NCI-H1105 treated with DMSO at 0.1 percent for 48 hours (cell line): ENCODE measurements at regions not wholly inside any gene's neighbourhood (a gene's known extent, or its start where the extent isn't known, plus 50 kb on each side); places are given as distances from the start of the nearest gene placed in this dataset.
"Not testable (repeated sequence)": the region's sequence is repeated elsewhere in the genome, so short reads cannot be mapped to it uniquely, and the experiment has no call there.

ENCODE experiments used
- DNase-seq: peaks from one replicate; lab custom pipeline; 2025; lab: John Stamatoyannopoulos, UW

DNA sequence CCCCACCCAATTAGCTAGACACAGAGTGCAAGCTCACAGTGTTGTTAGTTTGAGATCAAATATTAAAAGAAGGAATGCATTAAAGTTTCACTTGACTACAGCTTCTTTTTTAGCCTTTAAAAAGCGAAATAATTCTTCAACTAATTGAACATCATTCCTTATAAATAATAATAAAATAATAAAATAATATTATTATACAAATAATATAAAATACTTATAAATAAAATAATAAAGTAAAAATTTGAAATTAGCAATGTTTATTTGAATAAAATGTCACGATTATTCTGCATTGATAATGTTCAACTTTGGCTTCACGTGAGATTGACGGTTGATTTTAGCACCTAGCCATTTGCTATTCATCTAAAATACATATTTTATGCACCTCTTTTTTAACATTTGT is 819.3 kb downstream of the FRK start:
- no peak for DNase-seq

DNA sequence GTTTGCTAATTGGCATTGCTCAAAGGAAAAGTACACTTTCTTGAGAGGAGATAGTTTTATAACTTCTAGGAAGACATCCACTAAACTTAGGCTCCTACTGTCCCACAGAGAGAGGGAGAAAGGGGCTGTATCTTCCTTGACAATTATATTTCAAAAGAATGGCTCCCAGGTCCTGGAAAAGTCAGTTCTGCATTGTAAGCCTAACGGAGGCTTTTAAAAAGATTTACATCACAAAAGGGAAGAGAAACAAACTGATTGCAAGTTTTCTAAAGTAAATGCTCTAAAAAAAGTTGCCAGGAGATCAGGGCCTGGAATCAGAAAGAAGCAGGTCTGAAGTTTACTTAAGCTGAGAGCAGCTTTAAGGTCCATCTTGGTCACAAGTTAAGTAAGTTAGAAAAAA is 839.5 kb downstream of the FRK start:
- DNase-seq: no peak

DNA sequence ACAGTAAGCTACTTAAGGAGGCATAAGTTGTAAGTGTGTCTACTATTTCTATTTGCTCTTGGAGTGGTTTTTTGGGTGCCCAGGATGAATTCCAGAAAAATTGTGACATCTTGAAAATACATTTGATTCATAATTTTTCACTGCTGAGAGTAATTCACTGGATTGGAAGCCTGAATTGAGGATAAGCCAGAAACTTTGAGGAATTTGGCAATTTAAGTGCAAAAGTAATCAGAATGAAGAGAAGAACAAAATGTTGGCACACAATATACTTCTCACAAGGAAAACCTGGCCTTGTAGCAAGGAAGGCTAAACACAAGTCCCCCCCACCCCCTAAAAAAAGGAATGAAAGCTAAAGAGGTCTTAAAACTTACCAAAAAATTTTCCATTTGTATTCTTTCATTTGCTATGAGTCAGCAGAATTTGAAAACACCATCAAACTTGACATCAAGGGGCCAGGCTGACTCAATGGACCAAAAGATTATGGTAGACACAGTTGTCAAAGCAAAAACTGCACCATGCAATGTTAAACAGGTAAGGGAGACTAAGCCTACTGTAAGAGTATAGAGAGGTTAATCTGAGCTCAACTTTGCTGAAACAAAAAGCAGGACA is 840.0 kb downstream of the FRK start:
- DNase-seq: no peak

DNA sequence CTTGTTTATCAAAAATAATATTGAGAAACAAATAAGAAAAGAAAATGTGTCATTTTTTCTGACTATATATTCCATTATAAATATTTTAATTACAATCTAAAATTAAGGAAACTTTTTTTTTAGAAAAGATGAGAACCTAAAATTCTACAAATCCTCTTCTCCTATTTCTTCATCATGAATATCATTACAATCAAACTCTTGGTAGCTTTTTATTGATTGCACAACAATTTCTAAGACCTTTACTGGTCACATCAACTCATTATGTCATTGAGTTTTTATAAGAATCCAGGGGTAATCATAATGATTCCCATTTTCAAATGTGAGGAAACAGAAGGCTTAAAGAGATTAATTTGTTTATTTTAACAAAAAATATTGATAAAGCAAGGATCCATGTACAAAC is 841.0 kb downstream of the FRK start:
- DNase-seq: no peak

DNA sequence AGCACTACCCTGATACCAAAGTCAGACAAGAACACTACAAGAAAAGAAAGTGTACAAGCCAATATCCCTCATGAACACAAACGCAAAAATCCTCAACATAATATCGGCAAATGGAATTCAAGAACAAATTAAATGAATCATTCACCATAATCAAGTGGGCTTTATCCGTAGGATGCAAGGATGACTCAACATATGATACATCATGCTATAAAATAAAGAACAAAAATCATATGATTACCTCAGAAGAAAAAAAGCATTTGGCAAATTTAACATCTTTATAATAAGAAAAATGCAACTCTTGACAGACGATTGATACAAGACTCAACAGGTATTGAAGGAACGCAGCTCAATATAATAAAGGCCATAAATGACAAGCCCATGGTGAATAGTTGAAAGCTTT is 843.9 kb downstream of the FRK start:
- DNase-seq: no peak

DNA sequence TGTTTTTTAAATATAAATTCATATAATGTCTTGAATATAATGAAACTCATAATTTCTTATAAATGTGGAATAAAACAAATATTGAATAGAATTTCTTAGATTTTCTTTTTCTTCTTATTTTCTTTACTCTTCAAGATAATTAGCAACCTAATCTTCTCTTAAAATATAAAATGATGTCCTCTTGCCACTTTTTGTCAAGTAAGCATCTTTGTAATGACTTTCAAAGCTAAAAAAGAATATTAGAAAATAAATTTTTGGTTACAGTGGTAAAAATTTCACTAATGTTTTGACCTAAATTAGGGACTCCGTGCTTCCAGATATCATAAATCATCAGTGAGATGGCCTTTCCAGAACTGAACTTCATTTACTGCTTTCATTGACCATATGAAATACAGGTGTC is 846.4 kb downstream of the FRK start:
- no peak for DNase-seq

DNA sequence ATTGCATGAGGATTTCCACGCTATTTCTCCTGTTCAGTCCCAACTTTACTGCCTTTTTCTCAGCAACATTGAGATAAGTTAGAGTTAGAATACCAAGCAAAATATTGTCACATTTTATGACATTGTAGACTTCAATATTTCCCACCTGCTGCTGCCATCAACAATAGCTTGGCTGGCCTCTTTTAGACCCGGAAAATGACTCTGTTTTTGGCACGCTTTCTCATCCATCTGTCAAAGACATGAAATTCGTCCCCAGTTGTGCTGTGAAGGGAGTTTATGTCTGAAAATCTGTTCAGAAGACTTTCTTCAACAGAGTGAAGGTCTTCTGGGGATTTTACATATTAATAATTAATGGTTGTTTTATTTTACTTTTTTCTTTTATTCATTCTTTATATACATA is 857.3 kb downstream of the FRK start:
- no peak for DNase-seq

DNA sequence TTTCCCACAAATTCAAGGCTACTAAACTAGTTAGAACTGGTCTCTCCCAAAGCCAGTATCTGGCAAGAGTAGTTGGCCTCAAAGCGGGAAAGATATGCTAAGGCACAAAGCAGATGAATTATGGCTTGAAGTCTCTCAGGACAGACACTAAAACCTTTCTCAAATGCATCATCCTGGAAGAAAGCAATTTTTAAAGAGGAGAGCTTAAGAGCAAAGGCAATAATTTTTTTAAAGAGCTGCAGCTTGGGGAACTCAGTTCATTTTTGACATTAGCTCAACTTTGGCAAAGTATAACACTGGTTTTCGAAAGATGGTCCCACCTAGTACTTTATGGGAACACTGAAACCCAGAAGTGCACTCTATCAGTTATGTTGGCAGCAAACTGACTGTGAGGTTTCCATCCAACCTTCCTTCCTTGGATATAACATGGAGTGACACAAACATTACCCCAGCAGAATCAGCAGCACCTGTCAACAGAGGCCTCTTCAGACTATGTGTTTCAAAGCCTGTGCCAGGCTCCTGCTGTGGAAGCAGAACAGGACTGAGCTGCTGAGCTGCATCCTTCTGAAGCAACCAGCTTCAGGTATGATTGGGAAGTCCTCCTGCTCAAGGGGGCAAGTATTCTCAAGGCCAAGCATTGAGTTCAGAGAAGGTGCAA is 852.3 kb upstream of the HS3ST5 start:
- DNase-seq: no peak

DNA sequence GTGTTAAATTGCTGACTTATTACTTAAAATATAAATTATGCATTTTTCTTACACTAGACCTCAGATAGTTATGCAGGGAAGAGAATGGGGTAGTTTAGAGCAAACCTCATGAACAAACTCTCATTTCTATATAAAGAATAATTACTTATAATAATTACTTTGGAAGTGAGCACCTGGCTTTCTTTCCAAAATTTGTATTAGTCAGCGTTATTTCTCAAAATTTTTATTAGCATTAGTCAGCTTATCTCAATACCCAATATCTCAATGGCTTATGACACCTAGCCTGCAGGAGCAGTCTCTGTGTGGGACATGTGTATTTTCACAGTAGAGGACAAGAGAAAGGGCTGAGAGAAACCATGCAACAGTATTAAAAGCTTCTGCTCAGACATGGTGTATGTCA is 849.2 kb upstream of the HS3ST5 start:
- no peak for DNase-seq

DNA sequence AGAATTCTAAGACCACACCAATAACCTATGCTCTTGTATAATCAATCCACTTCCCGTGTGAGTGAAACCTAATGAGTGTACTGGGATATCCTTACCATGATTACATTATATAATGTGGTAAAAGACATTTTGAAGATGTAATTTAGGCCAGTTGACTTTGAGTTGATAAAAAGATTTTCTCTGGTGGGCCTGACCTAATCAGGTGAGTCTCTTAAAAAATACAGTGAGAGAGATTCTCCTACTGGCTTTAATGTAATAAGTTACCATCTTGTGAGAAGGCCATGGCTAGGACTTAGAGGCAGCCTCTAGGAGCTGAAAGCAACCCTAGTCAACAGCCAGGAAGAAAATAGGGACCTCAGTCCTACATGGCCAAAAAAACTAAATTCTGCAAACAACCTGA is 847.7 kb upstream of the HS3ST5 start:
- no peak for DNase-seq

DNA sequence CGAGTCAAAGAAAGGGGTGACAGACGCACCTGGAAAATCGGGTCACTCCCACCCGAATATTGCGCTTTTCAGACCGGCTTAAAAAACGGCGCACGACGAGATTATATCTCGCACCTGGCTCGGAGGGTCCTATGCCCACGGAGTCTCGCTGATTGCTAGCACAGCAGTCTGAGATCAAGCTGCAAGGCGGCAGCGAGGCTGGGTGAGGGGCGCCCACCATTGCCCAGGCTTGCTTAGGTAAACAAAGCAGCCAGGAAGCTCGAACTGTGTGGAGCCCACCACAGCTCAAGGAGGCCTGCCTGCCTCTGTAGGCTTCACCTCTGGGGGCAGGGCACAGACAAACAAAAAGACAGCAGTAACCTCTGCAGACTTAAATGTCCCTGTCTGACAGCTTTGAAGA is 832.6 kb upstream of the HS3ST5 start:
- not testable (repeated sequence) for DNase-seq

DNA sequence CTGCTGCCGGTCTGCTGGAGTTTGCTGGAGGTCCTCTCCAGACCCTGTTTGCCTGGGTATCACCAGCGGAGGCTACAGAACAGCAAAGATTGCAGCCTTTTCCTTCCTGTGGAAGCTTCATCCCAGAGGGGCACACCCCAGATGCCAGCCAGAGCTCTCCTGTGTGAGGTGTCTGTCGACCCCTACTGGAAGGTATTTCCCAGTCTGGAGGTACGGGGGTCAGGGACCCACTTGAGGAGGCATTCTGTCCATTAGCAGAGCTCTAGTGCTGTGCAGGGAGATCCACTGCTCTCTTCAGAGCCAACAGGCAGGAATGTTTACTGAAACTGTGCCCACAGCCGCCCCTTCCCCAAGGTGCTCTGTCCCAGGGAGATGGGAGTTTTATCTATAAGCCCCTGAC is 823.1 kb upstream of the HS3ST5 start:
- not testable (repeated sequence) for DNase-seq

DNA sequence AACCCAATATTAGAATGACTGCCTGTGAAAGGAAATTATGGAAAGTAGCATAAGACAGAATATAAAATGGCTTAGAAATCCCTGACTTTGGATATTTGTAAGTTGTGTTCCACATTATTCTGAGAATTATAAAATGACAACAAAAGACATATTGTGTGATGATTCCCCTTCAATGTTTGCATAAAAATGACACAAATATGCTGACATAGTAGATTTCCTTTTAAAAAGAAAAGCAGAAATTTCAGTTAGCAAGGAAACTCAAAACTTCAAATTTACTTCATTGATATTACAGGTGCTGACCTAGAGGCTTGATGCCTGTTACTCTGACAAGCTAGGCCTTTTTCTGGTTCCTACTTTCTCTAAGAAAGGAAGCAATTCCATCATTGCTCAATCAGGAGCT is 816.9 kb upstream of the HS3ST5 start:
- no peak for DNase-seq

DNA sequence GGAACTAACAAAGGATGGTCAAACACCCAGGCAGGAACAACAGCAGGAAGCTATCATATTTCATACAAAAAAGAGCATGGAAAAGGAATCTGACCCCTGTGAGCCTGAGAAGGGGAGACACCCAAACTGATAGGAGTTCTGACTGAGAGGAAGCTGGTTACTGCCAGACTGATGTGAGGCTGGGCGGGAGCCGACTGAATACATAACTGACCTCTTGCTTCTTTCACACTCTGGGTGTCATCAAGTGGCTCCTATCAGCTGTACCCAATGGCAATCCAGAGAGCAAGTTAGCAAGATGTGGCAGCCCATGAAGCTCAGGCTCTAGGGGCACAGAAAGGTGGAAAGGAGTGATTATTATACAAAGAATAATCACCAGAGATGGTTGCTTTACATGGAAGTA is 795.1 kb upstream of the HS3ST5 start:
- DNase-seq: no peak

DNA sequence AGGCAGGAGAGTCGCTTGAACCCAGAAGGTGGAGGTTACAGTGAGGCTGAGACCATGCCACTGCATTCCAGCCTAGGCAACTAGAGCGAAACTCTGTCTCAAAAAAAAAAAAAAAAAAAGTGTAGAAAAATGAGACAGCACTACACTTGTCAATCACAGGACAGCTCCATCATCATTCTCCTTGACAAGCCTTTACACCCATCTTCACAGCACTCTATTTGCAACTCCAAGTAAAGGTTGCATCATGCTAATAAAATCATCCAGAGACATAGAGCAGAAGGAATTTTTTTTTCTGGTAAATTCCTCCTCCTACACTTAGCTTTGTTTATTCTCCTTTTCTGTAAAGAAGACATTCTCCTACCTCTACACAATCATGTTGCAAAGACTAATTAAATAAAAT is 791.0 kb upstream of the HS3ST5 start:
- DNase-seq: no peak

DNA sequence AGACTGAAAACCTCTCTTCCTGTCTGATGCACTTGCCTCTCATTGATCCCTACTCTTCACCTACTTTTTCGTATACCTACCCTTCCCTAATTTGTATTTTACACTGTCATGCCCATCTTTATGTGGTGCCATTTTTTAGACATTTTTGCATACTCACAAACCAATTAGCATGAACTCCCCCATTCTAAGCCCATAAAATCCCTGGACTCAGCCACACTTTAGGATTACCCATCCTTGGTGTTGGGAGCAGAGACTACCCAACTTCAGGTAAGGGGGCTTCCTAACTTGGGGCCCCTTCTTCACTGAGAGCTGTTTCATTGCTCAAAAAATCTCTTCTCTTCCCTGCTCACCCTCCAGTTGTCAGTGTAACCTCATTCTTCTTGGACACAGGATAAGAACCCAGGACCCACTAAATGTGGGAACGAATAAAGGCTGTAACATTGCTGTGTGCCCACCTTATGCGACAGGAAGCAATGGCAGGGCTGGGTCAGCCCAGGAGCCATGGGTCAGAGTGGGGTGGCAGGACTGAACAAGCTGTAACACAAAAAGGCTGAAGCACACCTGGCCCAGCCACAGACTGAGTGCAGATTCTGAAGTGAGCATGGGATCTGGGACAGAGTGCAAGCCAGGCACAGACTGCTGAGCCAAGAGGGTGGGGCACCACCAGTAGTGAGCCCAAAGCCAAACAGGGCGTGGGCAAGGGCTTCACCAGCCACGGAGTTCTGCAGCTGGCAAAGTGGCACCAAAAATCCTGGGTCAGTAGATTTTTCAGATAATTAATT is 789.1 kb upstream of the HS3ST5 start:
- DNase-seq: no peak

DNA sequence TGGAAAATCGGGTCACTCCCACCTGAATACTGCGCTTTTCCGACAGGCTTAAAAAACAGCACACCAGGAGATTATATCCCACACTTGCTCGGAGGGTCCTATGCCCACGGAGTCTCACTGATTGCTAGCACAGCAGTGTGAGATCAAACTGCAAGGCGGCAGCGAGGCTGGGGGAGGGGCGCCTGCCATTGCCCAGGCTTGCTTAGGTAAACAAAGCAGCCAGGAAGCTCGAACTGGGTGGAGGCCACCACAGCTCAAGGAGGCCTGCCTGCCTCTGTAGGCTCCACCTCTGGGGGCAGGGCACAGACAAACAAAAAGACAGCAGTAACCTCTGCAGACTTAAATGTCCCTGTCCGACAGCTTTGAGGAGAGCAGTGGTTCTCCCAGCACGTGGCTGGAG is 778.7 kb upstream of the HS3ST5 start:
- DNase-seq: not testable (repeated sequence)

DNA sequence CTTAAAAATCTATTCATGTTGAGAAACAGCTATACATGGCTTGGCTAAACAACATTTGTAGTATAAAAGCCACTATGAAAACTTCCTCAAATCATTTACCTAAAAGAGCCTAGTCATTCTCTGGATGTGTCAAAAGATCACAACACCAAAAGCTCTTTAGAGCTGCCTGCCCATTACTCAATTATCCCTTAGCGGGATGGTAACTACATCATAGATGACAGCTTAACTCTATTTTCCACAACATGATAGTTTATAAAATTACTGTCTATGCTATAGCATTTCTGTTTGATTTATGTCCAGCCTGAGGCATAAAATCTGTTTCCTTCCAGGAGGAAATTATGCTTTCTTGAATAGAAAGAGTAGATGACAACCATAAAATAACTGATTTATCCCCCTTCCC is 777.6 kb upstream of the HS3ST5 start:
- no peak for DNase-seq

DNA sequence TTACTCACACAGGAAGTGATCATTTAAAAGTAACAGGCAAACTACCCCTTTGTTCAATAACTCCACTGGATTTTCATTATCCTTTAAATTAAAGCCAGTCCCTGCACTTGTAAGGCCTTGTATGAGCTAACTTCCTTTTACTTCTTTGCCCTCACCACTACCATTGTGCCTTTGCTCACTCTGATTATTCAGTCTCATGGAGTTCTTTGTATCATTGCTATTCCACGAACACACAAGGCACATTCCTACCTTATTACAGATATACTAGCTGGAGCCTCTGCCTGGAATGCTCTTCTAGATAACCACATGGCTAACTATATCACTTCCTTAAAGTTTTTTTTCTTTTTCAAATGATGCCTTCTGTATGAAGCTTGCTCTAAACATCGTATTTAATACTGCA is 748.6 kb upstream of the HS3ST5 start:
- DNase-seq: no peak

DNA sequence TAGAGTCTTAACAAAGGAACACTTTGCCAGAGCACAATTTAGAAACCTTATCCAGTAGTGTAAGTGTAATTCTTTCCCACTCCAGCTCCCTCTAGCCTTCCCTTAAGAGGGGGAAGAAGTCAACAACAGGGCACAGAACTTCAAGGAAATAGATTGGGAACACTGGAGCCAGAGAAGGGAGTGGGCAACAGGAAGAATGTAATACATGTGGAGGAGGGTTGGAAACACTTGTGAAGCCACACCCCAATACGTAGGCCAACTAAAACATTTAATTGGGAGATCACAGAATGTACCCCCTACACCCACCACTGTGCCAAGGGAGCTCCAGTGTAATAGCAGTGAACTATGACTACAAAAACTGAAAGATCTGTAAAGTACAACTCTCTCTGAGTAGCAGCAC is 735.7 kb upstream of the HS3ST5 start:
- DNase-seq: no peak

DNA sequence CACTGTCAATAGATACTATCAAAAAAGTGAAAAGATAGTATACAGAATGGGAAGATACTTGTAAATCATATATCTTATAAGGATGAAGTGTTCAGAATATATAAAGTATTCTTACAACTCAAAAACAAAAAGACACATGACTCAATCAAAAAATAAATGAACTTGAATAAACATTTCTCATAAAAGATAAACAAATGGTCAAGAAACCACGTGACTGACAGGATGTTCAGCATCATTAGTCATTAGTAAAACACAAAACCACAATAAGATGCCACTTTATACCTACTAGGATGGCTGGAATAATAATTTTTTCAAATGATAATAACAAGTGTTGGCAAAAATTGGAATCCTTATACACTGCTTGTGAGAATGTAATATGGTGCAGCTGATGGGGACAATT is 729.1 kb upstream of the HS3ST5 start:
- DNase-seq: no peak

DNA sequence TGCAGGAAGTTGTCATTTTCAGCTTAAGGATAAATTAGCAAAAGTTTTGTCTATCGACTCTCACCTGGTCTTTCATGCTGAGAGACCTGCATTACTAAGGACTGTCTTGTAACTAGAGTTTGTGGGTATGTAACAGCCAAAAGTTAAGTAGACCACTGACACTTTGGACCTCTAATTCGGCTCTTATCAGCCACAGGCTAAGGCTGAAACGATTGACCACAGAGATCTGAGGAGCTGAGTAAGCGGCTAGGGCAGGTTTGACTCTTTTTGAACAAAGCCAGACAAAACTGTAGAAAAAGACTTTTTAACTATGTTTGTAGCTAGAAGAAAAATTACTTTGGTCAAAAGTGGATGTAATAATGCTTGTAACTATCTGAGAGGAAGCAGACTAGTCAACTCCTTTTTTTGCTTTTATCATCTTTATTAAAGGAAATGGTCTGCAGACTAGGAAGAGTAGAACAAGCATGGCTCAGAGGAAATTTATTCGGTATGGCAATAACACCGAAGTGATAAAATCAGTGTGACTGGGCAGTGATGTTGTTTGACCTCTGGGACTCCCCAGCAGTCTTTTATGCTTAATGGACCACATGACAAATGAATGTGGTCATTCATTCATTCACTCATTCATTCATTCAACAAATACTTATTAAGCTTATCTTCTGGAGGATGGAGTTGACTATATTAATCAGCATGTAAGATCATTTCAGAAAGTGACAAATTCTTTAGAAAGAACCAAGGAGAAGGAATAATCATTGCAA is 725.0 kb upstream of the HS3ST5 start:
- no peak for DNase-seq

DNA sequence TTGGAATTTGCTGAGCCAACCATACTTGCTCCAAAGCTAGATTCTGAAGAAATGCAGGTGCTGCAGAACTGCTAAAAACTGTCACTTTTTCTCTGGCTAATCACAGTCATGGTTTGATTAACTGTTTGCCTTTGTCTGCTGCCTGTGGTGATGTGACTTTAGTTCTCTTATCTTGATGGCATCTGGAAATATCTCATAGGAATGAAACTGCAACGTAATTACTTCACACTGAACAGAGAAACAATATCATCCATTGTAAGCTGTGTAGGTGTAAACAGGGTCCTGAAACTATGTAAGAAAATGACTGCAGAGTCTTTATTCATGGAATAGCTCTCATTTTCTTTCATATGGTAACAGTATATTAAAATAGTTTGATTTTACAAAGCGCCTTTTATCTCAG is 721.9 kb upstream of the HS3ST5 start:
- no peak for DNase-seq
